Activated T-cell treated with anti-CD3 and anti-CD28 coated beads, Interleukin-2, amount 50 U/mL, for 1 hour (primary cell): ENCODE measurements at regions not wholly inside any gene's neighbourhood (a gene's known extent, or its start where the extent isn't known, plus 50 kb on each side); places are given as distances from the start of the nearest gene placed in this dataset.

Experiments used
- DNase-seq: peaks from one replicate; pipeline ENCODE4 v3.0.0-alpha.2; 2020

- no peak for DNase-seq
Observed at GRCh38 chr2:212945526-212945925, 205.9 kb downstream of the IKZF2 start.

- DNase-seq, result no peak
Observed at GRCh38 chr2:212943351-212943750, 208.1 kb downstream of the IKZF2 start.

GRCh38 chr2:212941361-212941760 lies 210.1 kb downstream of the IKZF2 start:
- no peak for DNase-seq

- DNase-seq, result no peak
Observed at GRCh38 chr2:212940816-212941215, 210.6 kb downstream of the IKZF2 start.

GRCh38 chr2:212939777-212940531 lies 211.5 kb downstream of the IKZF2 start:
- DNase-seq, result no peak

GRCh38 chr2:212938144-212938793 lies 213.1 kb downstream of the IKZF2 start:
- DNase-seq, result no peak

- DNase-seq, result no peak
Observed at GRCh38 chr2:212936572-212936971, 214.8 kb downstream of the IKZF2 start.

GRCh38 chr2:212935752-212936151 lies 215.7 kb downstream of the IKZF2 start:
- DNase-seq, result no peak

- DNase-seq, result no peak
Observed at GRCh38 chr2:212931271-212931670, 220.1 kb downstream of the IKZF2 start.

GRCh38 chr2:212930556-212931260 lies 220.7 kb downstream of the IKZF2 start:
- no peak for DNase-seq

- no peak for DNase-seq
Observed at GRCh38 chr2:212929971-212930370, 221.4 kb downstream of the IKZF2 start.

- no peak for DNase-seq
Observed at GRCh38 chr2:212929116-212929515, 222.3 kb downstream of the IKZF2 start.

GRCh38 chr2:212928681-212929080 lies 222.7 kb downstream of the IKZF2 start:
- no peak for DNase-seq

- DNase-seq, result no peak
Observed at GRCh38 chr2:212926940-212927339, 224.5 kb downstream of the IKZF2 start.

- DNase-seq, result no peak
Observed at GRCh38 chr2:212923393-212923792, 228.0 kb downstream of the IKZF2 start.

- DNase-seq, result no peak
Observed at GRCh38 chr2:212922701-212923100, 228.7 kb downstream of the IKZF2 start.

GRCh38 chr2:212921711-212922110 lies 229.7 kb downstream of the IKZF2 start:
- DNase-seq, result no peak

- no peak for DNase-seq
Observed at GRCh38 chr2:212921061-212921460, 230.4 kb downstream of the IKZF2 start.

- no peak for DNase-seq
Observed at GRCh38 chr2:212919238-212919637, 232.2 kb downstream of the IKZF2 start.

- DNase-seq, result no peak
Observed at GRCh38 chr2:212918336-212918735, 233.1 kb downstream of the IKZF2 start.

GRCh38 chr2:212915121-212915782 lies 236.2 kb downstream of the IKZF2 start:
- no peak for DNase-seq

- no peak for DNase-seq
Observed at GRCh38 chr2:212914392-212914791, 237.0 kb downstream of the IKZF2 start.

- DNase-seq, result no peak
Observed at GRCh38 chr2:212913640-212914306, 237.6 kb downstream of the IKZF2 start.
